Astrocyte (in vitro differentiated cells and primary cell): ENCODE measurements at regions not wholly inside any gene's neighbourhood (a gene's known extent, or its start where the extent isn't known, plus 50 kb on each side); places are given as distances from the start of the nearest gene placed in this dataset.

Experiments used
- DNase-seq: peaks from one replicate; pipeline ENCODE4 v3.0.0-alpha.2; 2010; ENCODE audit warnings: low read depth
- FAIRE-seq: peaks from 2 replicates; lab custom pipeline; 2011; peaks lifted over from hg19 to GRCh38; lab: Jason Lieb, UNC
- H2AFZ ChIP-seq: 2 replicates; pipeline ENCODE4 v1.6.0; 2012; ENCODE audit warnings: low read depth, low read length, inconsistent platforms
- H3K27ac ChIP-seq: 2 replicates; pipeline ENCODE4 v1.5.1; 2011; ENCODE audit warnings: low read depth, low read length, inconsistent platforms
- H3K27me3 ChIP-seq: 2 replicates; pipeline ENCODE4 v1.6.0; 2011; ENCODE audit warnings: low read length, inconsistent platforms; ENCODE audit not compliant: insufficient read depth
- H3K36me3 ChIP-seq: 2 replicates; pipeline ENCODE4 v1.5.1; 2011; ENCODE audit warnings: low read length, inconsistent platforms; ENCODE audit not compliant: insufficient read depth
- H3K4me1 ChIP-seq: 2 replicates; pipeline ENCODE4 v1.5.1; 2011; ENCODE audit warnings: low read length, inconsistent platforms; ENCODE audit not compliant: insufficient read depth
- H3K4me2 ChIP-seq: 2 replicates; pipeline ENCODE4 v1.6.0; 2012; ENCODE audit warnings: low read length, inconsistent platforms
- H3K4me3 ChIP-seq: 2 replicates; pipeline ENCODE4 v1.5.1; 2011; ENCODE audit warnings: low read depth, mild to moderate bottlenecking, low read length, inconsistent platforms; ENCODE audit not compliant: insufficient read depth
- H3K79me2 ChIP-seq: 2 replicates; pipeline ENCODE4 v1.6.0; 2012; ENCODE audit warnings: mild to moderate bottlenecking, low read length, inconsistent platforms; ENCODE audit not compliant: insufficient read depth
- H3K9ac ChIP-seq: 2 replicates; pipeline ENCODE4 v1.6.0; 2012; ENCODE audit warnings: mild to moderate bottlenecking, low read length, inconsistent platforms
- H3K9me3 ChIP-seq: 2 replicates; pipeline ENCODE4 v1.5.1; 2012; ENCODE audit warnings: low read depth, mild to moderate bottlenecking, low read length, inconsistent platforms; ENCODE audit not compliant: insufficient read depth
- H4K20me1 ChIP-seq: 2 replicates; pipeline ENCODE4 v1.6.0; 2012; ENCODE audit warnings: low read length, inconsistent platforms; ENCODE audit not compliant: insufficient read depth
- H3K27ac Mint-ChIP-seq: one replicate; pipeline ENCODE4 v1.8.0; 2021; ENCODE audit warnings: mild to moderate bottlenecking, mixed read lengths; ENCODE audit not compliant: unreplicated experiment
- H3K27me3 Mint-ChIP-seq: one replicate; pipeline ENCODE4 v1.8.0; 2021; ENCODE audit warnings: low read depth, mixed read lengths; ENCODE audit not compliant: unreplicated experiment
- H3K36me3 Mint-ChIP-seq: one replicate; pipeline ENCODE4 v1.8.0; 2021; ENCODE audit warnings: low read depth, mixed read lengths; ENCODE audit not compliant: unreplicated experiment
- H3K4me1 Mint-ChIP-seq: one replicate; pipeline ENCODE4 v1.8.0; 2021; ENCODE audit warnings: low read depth, mixed read lengths; ENCODE audit not compliant: unreplicated experiment
- H3K4me3 Mint-ChIP-seq: one replicate; pipeline ENCODE4 v1.8.0; 2021; ENCODE audit warnings: mild to moderate bottlenecking, moderate library complexity, mixed read lengths; ENCODE audit not compliant: unreplicated experiment
- H3K9me3 Mint-ChIP-seq: one replicate; pipeline ENCODE4 v1.8.0; 2021; ENCODE audit warnings: mild to moderate bottlenecking, mixed read lengths; ENCODE audit not compliant: unreplicated experiment
- EZH2 ChIP-seq: IDR thresholded peaks from 2 replicates; pipeline ENCODE4 v1.6.1; 2012; ENCODE audit warnings: mild to moderate bottlenecking, low read length, inconsistent platforms; ENCODE audit not compliant: insufficient read depth
- TF ChIP-seq, protein P1 (sequence below): IDR thresholded peaks from 2 replicates; pipeline ENCODE4 v1.5.1; 2011; ENCODE audit warnings: low read depth, mild to moderate bottlenecking, inconsistent platforms, low read length, moderate library complexity; ENCODE audit not compliant: insufficient read depth

DNA sequence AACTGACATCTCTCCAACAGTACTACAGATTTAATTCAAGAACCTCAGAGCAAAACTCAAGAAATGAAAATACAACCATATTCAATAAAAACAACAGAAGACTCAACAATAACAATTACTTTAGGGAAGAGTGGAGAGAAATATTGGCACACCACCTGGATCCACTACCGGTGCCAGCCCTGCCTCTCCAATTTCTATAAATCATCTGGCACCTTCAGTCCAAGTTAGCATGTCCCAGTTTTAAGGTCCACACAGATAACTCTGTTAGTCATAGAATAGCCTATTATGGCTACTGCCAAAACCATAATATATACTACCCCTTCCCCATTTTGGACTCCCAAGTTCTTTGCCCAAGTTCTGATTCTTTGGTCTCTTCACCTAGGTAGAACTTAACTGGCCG is 69.9 kb upstream of the PSMA6 start:
- DNase-seq: no peak
- Histone ChIP-seq H4K20me1 (no peaks in the 10 kb centered on the region), H3K27ac (no peak overlapping the region), H3K9me3 (no peaks in the 10 kb centered on the region), H3K9ac (no peak overlapping the region), H3K4me1 (no peaks in the 10 kb centered on the region), H2AFZ (no peak overlapping the region), H3K79me2 (no peaks in the 10 kb centered on the region), H3K36me3 (peaks cover 3% of the 10 kb centered on the region), H3K27me3 (no peaks in the 10 kb centered on the region), H3K4me2 (no peak overlapping the region), H3K4me3 (no peak overlapping the region)
- H3K27me3 Mint-ChIP-seq: no peaks in the 10 kb centered on the region
- peaks cover 7% of the 10 kb centered on the region for H3K4me1 Mint-ChIP-seq
- TF ChIP-seq, protein P1, sequence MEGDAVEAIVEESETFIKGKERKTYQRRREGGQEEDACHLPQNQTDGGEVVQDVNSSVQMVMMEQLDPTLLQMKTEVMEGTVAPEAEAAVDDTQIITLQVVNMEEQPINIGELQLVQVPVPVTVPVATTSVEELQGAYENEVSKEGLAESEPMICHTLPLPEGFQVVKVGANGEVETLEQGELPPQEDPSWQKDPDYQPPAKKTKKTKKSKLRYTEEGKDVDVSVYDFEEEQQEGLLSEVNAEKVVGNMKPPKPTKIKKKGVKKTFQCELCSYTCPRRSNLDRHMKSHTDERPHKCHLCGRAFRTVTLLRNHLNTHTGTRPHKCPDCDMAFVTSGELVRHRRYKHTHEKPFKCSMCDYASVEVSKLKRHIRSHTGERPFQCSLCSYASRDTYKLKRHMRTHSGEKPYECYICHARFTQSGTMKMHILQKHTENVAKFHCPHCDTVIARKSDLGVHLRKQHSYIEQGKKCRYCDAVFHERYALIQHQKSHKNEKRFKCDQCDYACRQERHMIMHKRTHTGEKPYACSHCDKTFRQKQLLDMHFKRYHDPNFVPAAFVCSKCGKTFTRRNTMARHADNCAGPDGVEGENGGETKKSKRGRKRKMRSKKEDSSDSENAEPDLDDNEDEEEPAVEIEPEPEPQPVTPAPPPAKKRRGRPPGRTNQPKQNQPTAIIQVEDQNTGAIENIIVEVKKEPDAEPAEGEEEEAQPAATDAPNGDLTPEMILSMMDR: no peak
- TF ChIP-seq EZH2: no peak
- no peak overlapping the region for H3K27ac Mint-ChIP-seq
- H3K4me3 Mint-ChIP-seq: no peak overlapping the region
- peaks cover 4% of the 10 kb centered on the region for H3K36me3 Mint-ChIP-seq
- no peak for FAIRE-seq
- no peaks in the 10 kb centered on the region for H3K9me3 Mint-ChIP-seq

DNA sequence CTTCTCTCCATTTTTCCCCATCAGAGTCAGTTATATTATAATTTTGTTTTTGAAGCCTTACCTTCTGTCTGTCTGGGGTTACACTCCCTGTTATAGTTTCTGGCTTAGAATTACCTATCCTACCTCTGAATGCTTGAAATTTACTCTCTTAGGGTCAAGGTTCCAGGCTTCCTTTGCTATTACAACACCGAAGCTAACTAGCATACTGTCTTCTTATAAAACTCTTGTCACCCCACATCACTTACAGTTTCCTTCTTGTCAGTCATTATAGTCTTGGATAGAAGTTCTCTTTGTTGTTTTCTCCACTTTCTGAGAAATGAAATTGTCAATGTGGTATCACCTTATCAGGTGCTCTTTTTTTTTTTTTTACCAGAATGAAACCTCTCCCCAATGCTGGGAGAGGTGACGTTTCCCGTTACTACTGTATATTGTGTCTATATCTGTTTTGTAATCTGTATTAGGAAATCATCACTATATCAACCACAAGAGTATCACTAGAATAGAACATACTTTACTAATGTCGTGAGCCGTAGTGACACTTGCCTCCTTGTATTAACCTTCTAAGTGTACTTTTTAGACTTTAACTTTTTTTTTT is 69.2 kb upstream of the PSMA6 start:
- no peaks in the 10 kb centered on the region for H3K27me3 Mint-ChIP-seq
- no peak overlapping the region for H3K27ac Mint-ChIP-seq
- peaks cover 4% of the 10 kb centered on the region for H3K36me3 Mint-ChIP-seq
- H3K4me1 Mint-ChIP-seq: peaks cover 7% of the 10 kb centered on the region
- Histone ChIP-seq H3K4me3 (no peak overlapping the region), H3K79me2 (no peaks in the 10 kb centered on the region), H3K4me1 (no peaks in the 10 kb centered on the region), H3K36me3 (peaks cover 3% of the 10 kb centered on the region), H4K20me1 (no peaks in the 10 kb centered on the region), H2AFZ (no peak overlapping the region), H3K4me2 (no peak overlapping the region), H3K27ac (no peak overlapping the region), H3K9me3 (no peaks in the 10 kb centered on the region), H3K27me3 (no peaks in the 10 kb centered on the region), H3K9ac (no peak overlapping the region)
- no peak overlapping the region for H3K4me3 Mint-ChIP-seq
- DNase-seq: no peak
- TF ChIP-seq, protein P1: no peak
- no peak for TF ChIP-seq EZH2
- no peaks in the 10 kb centered on the region for H3K9me3 Mint-ChIP-seq
- FAIRE-seq: no peak

DNA sequence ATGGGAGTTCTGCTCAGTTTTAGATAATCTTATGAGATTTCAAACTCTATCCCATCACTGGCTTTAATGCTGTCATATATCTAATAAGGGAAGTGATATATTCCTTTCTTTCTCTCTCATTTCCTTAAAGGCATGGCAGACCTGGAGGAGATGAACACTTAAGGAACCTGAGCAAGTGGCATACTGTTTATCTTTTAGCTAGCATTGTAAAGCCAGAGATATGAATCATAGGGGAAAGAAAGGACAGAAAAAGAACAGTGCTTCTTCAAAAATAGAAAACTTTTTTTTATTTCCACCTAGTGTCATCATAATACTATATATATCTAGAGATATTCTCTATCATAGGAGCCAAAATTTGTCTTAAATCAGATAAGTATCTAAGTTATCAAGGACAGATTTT is 68.3 kb upstream of the PSMA6 start:
- Histone ChIP-seq H3K4me2 (no peak overlapping the region), H3K27me3 (no peaks in the 10 kb centered on the region), H3K4me3 (no peak overlapping the region), H4K20me1 (peaks cover 3% of the 10 kb centered on the region), H3K4me1 (no peaks in the 10 kb centered on the region), H3K27ac (no peak overlapping the region), H3K36me3 (peaks cover 3% of the 10 kb centered on the region), H3K79me2 (no peaks in the 10 kb centered on the region), H3K9me3 (no peaks in the 10 kb centered on the region), H3K9ac (no peak overlapping the region), H2AFZ (no peak overlapping the region)
- TF ChIP-seq, protein P1: no peak
- TF ChIP-seq EZH2: no peak
- Mint-ChIP-seq H3K9me3 (no peaks in the 10 kb centered on the region), H3K4me1 (peaks cover 7% of the 10 kb centered on the region), H3K27me3 (no peaks in the 10 kb centered on the region), H3K4me3 (no peak overlapping the region), H3K27ac (no peak overlapping the region), H3K36me3 (peaks cover 4% of the 10 kb centered on the region)
- no peak for FAIRE-seq
- peak; percentile 10 for DNase-seq
